ENCODE measurements at regions not wholly inside any gene's neighbourhood (a gene's known extent, or its start where the extent isn't known, plus 50 kb on each side); places are given as distances from the start of the nearest gene placed in this dataset.

GRCh38 chr1:25096307-25097150, 135.8 kb downstream of the SYF2 start:
- POLR2A ChIA-PET, result no interaction called here
- TF ChIP-seq CTCF (IDR thresholded peaks at IDR 0.05; ENCODE audit: control extremely low read depth, extremely low read depth, low read depth, missing control alignments), result no peak
- CTCF ChIA-PET, result interaction anchor here (0.9 to 1.9 kb wide), 6 partner anchors 9 to 408 kb away, joined by 3 to 6 read pairs (median 3); no protein-coding TSS in a partner anchor
- DNase-seq (ENCODE audit: extremely low spot score), result no peak

- no peak for TF ChIP-seq CTCF (IDR thresholded peaks at IDR 0.05; ENCODE audit: control extremely low read depth, extremely low read depth, low read depth, missing control alignments)
- no peak for DNase-seq (ENCODE audit: extremely low spot score)
- ChIA-PET POLR2A (no interaction called here), CTCF (interaction anchor here (0.9 to 1.9 kb wide), 4 partner anchors 15 to 110 kb away, joined by 3 to 6 read pairs (median 3); no protein-coding TSS in a partner anchor)
Measured at GRCh38 chr1:25095635-25096200, 136.6 kb downstream of the SYF2 start.

GRCh38 chr1:25094995-25095394, 137.3 kb downstream of the SYF2 start:
- CTCF ChIA-PET, result interaction anchor here (0.5 to 1.4 kb wide), 3 partner anchors 12 to 251 kb away, joined by 3 read pairs; no protein-coding TSS in a partner anchor
- POLR2A ChIA-PET, result no interaction called here
- no peak for DNase-seq (ENCODE audit: extremely low spot score)
- TF ChIP-seq CTCF (IDR thresholded peaks at IDR 0.05; ENCODE audit: control extremely low read depth, extremely low read depth, low read depth, missing control alignments), result no peak

GRCh38 chr1:25094229-25094628, 138.1 kb downstream of the SYF2 start:
- TF ChIP-seq CTCF (IDR thresholded peaks at IDR 0.05; ENCODE audit: control extremely low read depth, extremely low read depth, low read depth, missing control alignments), result no peak
- no peak for DNase-seq (ENCODE audit: extremely low spot score)
- POLR2A ChIA-PET, result no interaction called here
- CTCF ChIA-PET, result interaction anchor here (0.5 to 1.4 kb wide), 3 partner anchors 11 to 250 kb away, joined by 3 read pairs; no protein-coding TSS in a partner anchor

GRCh38 chr1:25091658-25092057, 140.6 kb downstream of the SYF2 start:
- POLR2A ChIA-PET, result no interaction called here
- no peak for TF ChIP-seq CTCF (IDR thresholded peaks at IDR 0.05; ENCODE audit: control extremely low read depth, extremely low read depth, low read depth, missing control alignments)
- CTCF ChIA-PET, result interaction anchor here (1.0 to 1.4 kb wide), 3 partner anchors 10 to 49 kb away, joined by 3 to 7 read pairs (median 3); no protein-coding TSS in a partner anchor
- DNase-seq (ENCODE audit: extremely low spot score), result no peak

- CTCF ChIA-PET, result interaction anchor here (0.8 to 3.3 kb wide), 6 partner anchors 8 to 260 kb away, joined by 3 to 10 read pairs (median 3); no protein-coding TSS in a partner anchor
- TF ChIP-seq CTCF (IDR thresholded peaks at IDR 0.05; ENCODE audit: control extremely low read depth, extremely low read depth, low read depth, missing control alignments), result no peak
- no peak for DNase-seq (ENCODE audit: extremely low spot score)
- POLR2A ChIA-PET, result no interaction called here
Measured at GRCh38 chr1:25090707-25091422, 141.4 kb downstream of the SYF2 start.
